Activated CD8-positive, alpha-beta T cell treated with anti-CD3 and anti-CD28 coated beads for 36 hours (primary cell): ENCODE measurements at regions not wholly inside any gene's neighbourhood (a gene's known extent, or its start where the extent isn't known, plus 50 kb on each side); places are given as distances from the start of the nearest gene placed in this dataset.

Experiments used
- ATAC-seq: fragments of 200-7000 bp; cut with Tn5 transposase; one replicate; pipeline ENCODE4 v1.10.0; 2021; ENCODE audit warnings: mild to moderate bottlenecking, moderate library complexity
- CTCF ChIA-PET: fragments of 350-600 bp; sonication (Branson Sonifier 250); formaldehyde crosslinking; loops from one replicate; lab custom pipeline; 2021; ENCODE audit warnings: antibody characterized with exemption; lab: Charles Lee
- POLR2A ChIA-PET: fragments of 350-600 bp; sonication (Branson Sonifier 250); formaldehyde crosslinking; loops from one replicate; lab custom pipeline; 2021; ENCODE audit warnings: antibody characterized with exemption; lab: Charles Lee
- DNase-seq: peaks from one replicate; pipeline ENCODE4 v3.0.0-alpha.2; 2020
- H3K27ac Mint-ChIP-seq: one replicate; pipeline ENCODE4 v1.8.0; 2021; ENCODE audit warnings: mild to moderate bottlenecking, mixed read lengths
- H3K27me3 Mint-ChIP-seq: one replicate; pipeline ENCODE4 v1.8.0; 2021; ENCODE audit warnings: mixed read lengths
- H3K36me3 Mint-ChIP-seq: one replicate; pipeline ENCODE4 v1.8.0; 2021; ENCODE audit warnings: low read depth, mixed read lengths
- H3K4me1 Mint-ChIP-seq: one replicate; pipeline ENCODE4 v1.8.0; 2021; ENCODE audit warnings: low read depth, mixed read lengths
- H3K4me3 Mint-ChIP-seq: one replicate; pipeline ENCODE4 v1.8.0; 2021; ENCODE audit warnings: mild to moderate bottlenecking, moderate library complexity, mixed read lengths
- H3K9me3 Mint-ChIP-seq: one replicate; pipeline ENCODE4 v1.8.0; 2021; ENCODE audit warnings: mixed read lengths
- CTCF ChIP-seq: fragments of 200-600 bp; IDR thresholded peaks from one replicate; pipeline ENCODE4 v1.8.0; 2022; ENCODE audit warnings: antibody characterized with exemption, mild to moderate bottlenecking
- intact Hi-C: fragments of 100-400 bp; cut with micrococcal nuclease; formaldehyde crosslinking; loops from one replicate; pipeline ENCODE4 v1.10.0; 2022

GRCh38 chr11:27898166-27898565, 197.9 kb upstream of the BDNF start:
- Mint-ChIP-seq H3K27me3 (peaks cover 6% of the 10 kb centered on the region), H3K36me3 (no peaks in the 10 kb centered on the region), H3K4me1 (no peaks in the 10 kb centered on the region), H3K9me3 (no peaks in the 10 kb centered on the region), H3K27ac (no peak overlapping the region), H3K4me3 (no peak overlapping the region)
- CTCF ChIA-PET: no interaction called here
- POLR2A ChIA-PET: no interaction called here
- no peak for DNase-seq
- TF ChIP-seq CTCF: no peak
- intact Hi-C loops: no loop called here
- ATAC-seq: no peak

GRCh38 chr11:27896096-27896495, 195.8 kb upstream of the BDNF start:
- Mint-ChIP-seq H3K27ac (no peak overlapping the region), H3K4me3 (no peak overlapping the region), H3K9me3 (no peaks in the 10 kb centered on the region), H3K36me3 (no peaks in the 10 kb centered on the region), H3K4me1 (no peaks in the 10 kb centered on the region), H3K27me3 (peaks cover 6% of the 10 kb centered on the region)
- TF ChIP-seq CTCF: no peak
- ATAC-seq (no peak), DNase-seq (no peak)
- ChIA-PET POLR2A (no interaction called here), CTCF (no interaction called here)
- intact Hi-C loops: no loop called here

- no peak for DNase-seq
- intact Hi-C loops: no loop called here
- peaks cover 6% of the 10 kb centered on the region for H3K27me3 Mint-ChIP-seq
- no peaks in the 10 kb centered on the region for H3K9me3 Mint-ChIP-seq
- no peak for ATAC-seq
- no peak overlapping the region for H3K27ac Mint-ChIP-seq
- no peaks in the 10 kb centered on the region for H3K4me1 Mint-ChIP-seq
- no peak for TF ChIP-seq CTCF
- POLR2A ChIA-PET: no interaction called here
- H3K36me3 Mint-ChIP-seq: no peaks in the 10 kb centered on the region
- H3K4me3 Mint-ChIP-seq: no peak overlapping the region
- CTCF ChIA-PET: no interaction called here
Observed at GRCh38 chr11:27894552-27894951, 194.3 kb upstream of the BDNF start.

- H3K9me3 Mint-ChIP-seq: peaks cover 1% of the 10 kb centered on the region
- H3K27ac Mint-ChIP-seq: no peak overlapping the region
- no peaks in the 10 kb centered on the region for H3K27me3 Mint-ChIP-seq
- no peak overlapping the region for H3K4me3 Mint-ChIP-seq
- intact Hi-C loops: no loop called here
- ChIA-PET CTCF (no interaction called here), POLR2A (no interaction called here)
- no peaks in the 10 kb centered on the region for H3K36me3 Mint-ChIP-seq
- no peak for DNase-seq
- ATAC-seq: no peak
- TF ChIP-seq CTCF: no peak
- no peaks in the 10 kb centered on the region for H3K4me1 Mint-ChIP-seq
Observed at GRCh38 chr11:27886857-27887256, 186.6 kb upstream of the BDNF start.

- Mint-ChIP-seq H3K27me3 (no peaks in the 10 kb centered on the region), H3K36me3 (no peaks in the 10 kb centered on the region), H3K4me3 (no peak overlapping the region), H3K9me3 (no peaks in the 10 kb centered on the region), H3K4me1 (no peaks in the 10 kb centered on the region), H3K27ac (no peak overlapping the region)
- TF ChIP-seq CTCF: no peak
- ChIA-PET POLR2A (no interaction called here), CTCF (no interaction called here)
- DNase-seq: no peak
- intact Hi-C loops: no loop called here
- ATAC-seq: no peak
Observed at GRCh38 chr11:27882066-27882697, 181.9 kb upstream of the BDNF start.
